H9 (cell line): ENCODE measurements at regions not wholly inside any gene's neighbourhood (a gene's known extent, or its start where the extent isn't known, plus 50 kb on each side); places are given as distances from the start of the nearest gene placed in this dataset.

ENCODE experiments used
- DNase-seq: peaks from one replicate; pipeline ENCODE4 v3.0.0-alpha.2; 2017
- H2AFZ ChIP-seq: one replicate; pipeline ENCODE4 v1.6.1; 2013; ENCODE audit warnings: mild to moderate bottlenecking, low read length, control low read depth, moderate library complexity
- H2AK5ac ChIP-seq: 2 replicates; pipeline ENCODE4 v1.6.1; 2013; ENCODE audit warnings: low read length, control low read depth, mixed read lengths; ENCODE audit not compliant: insufficient read length
- H2BK120ac ChIP-seq: one replicate; pipeline ENCODE4 v1.6.1; 2013; ENCODE audit warnings: low read depth, mild to moderate bottlenecking, low read length, control low read depth, inconsistent platforms; ENCODE audit not compliant: poor library complexity, severe bottlenecking
- H2BK12ac ChIP-seq: 2 replicates; pipeline ENCODE4 v1.6.1; 2013; ENCODE audit warnings: low read length, control low read depth, mixed read lengths, low read depth; ENCODE audit not compliant: insufficient read length
- H2BK15ac ChIP-seq: 2 replicates; pipeline ENCODE4 v1.6.1; 2013; ENCODE audit warnings: low read depth, low read length, control low read depth
- H2BK20ac ChIP-seq: one replicate; pipeline ENCODE4 v1.6.1; 2013; ENCODE audit warnings: low read depth, mild to moderate bottlenecking, low read length, control low read depth, inconsistent platforms; ENCODE audit not compliant: poor library complexity, severe bottlenecking
- H2BK5ac ChIP-seq: 2 replicates; pipeline ENCODE4 v1.6.1; 2013; ENCODE audit warnings: low read length, control low read depth, mixed read lengths; ENCODE audit not compliant: insufficient read length
- H3K14ac ChIP-seq: 2 replicates; pipeline ENCODE4 v1.6.1; 2013; ENCODE audit warnings: low read length, control low read depth; ENCODE audit not compliant: insufficient read depth
- H3K18ac ChIP-seq: 2 replicates; pipeline ENCODE4 v1.6.1; 2013; ENCODE audit warnings: low read depth, mild to moderate bottlenecking, mixed read lengths, low read length, control low read depth; ENCODE audit not compliant: insufficient read length
- H3K23ac ChIP-seq: 2 replicates; pipeline ENCODE4 v1.6.1; 2013; ENCODE audit warnings: low read length, control low read depth, mixed read lengths, low read depth; ENCODE audit not compliant: insufficient read length
- H3K23me2 ChIP-seq: 2 replicates; pipeline ENCODE4 v1.6.1; 2013; ENCODE audit warnings: low read depth, mild to moderate bottlenecking, mixed read lengths, low read length, control low read depth; ENCODE audit not compliant: insufficient read length, poor library complexity, severe bottlenecking
- H3K27ac ChIP-seq: 2 replicates; pipeline ENCODE4 v1.5.1; 2013; ENCODE audit warnings: low read length, control low read depth, mixed read lengths, low read depth; ENCODE audit not compliant: insufficient read length
- H3K27me3 ChIP-seq: 2 replicates; pipeline ENCODE4 v1.6.1; 2013; ENCODE audit warnings: low read length, control low read depth, inconsistent platforms; ENCODE audit not compliant: insufficient read depth
- H3K4ac ChIP-seq: 2 replicates; pipeline ENCODE4 v1.6.1; 2013; ENCODE audit warnings: low read depth, mild to moderate bottlenecking, control low read depth, inconsistent platforms, low read length, moderate library complexity
- H3K4me1 ChIP-seq: 2 replicates; pipeline ENCODE4 v1.6.1; 2013; ENCODE audit warnings: low read length, control low read depth, inconsistent platforms; ENCODE audit not compliant: insufficient read depth
- H3K4me2 ChIP-seq: 2 replicates; pipeline ENCODE4 v1.6.1; 2013; ENCODE audit warnings: low read length, control low read depth, mixed read lengths; ENCODE audit not compliant: insufficient read length, insufficient read depth
- H3K56ac ChIP-seq: 2 replicates; pipeline ENCODE4 v1.6.1; 2013; ENCODE audit warnings: low read depth, mild to moderate bottlenecking, mixed read lengths, low read length, control low read depth; ENCODE audit not compliant: insufficient read length
- H3K79me1 ChIP-seq: 2 replicates; pipeline ENCODE4 v1.6.1; 2013; ENCODE audit warnings: low read depth, mild to moderate bottlenecking, moderate library complexity, low read length, control low read depth, inconsistent platforms; ENCODE audit not compliant: insufficient read depth, poor library complexity, severe bottlenecking
- H3K79me2 ChIP-seq: 2 replicates; pipeline ENCODE4 v1.6.1; 2013; ENCODE audit warnings: low read length, control low read depth, inconsistent platforms; ENCODE audit not compliant: insufficient read depth
- H3K9ac ChIP-seq: 2 replicates; pipeline ENCODE4 v1.6.1; 2013; ENCODE audit warnings: low read length, control low read depth, mixed read lengths; ENCODE audit not compliant: insufficient read length; ENCODE audit errors: extremely low read depth
- H3K9me3 ChIP-seq: one replicate; pipeline ENCODE4 v1.6.1; 2013; ENCODE audit warnings: low read depth, low read length, inconsistent platforms; ENCODE audit not compliant: control insufficient read depth
- H3T11ph ChIP-seq: one replicate; pipeline ENCODE4 v1.6.1; 2013; ENCODE audit warnings: mild to moderate bottlenecking, low read length, control low read depth, inconsistent platforms
- H4K20me1 ChIP-seq: one replicate; pipeline ENCODE4 v1.6.1; 2013; ENCODE audit not compliant: control insufficient read depth, insufficient read length, insufficient read depth
- H4K5ac ChIP-seq: 2 replicates; pipeline ENCODE4 v1.6.1; 2013; ENCODE audit warnings: low read depth, mild to moderate bottlenecking, mixed read lengths, low read length, control low read depth; ENCODE audit not compliant: insufficient read length
- H4K8ac ChIP-seq: replicated peaks from 2 replicates; pipeline ENCODE4 v1.6.1; 2013; ENCODE audit warnings: low read length, control low read depth, mixed read lengths, low read depth; ENCODE audit not compliant: insufficient read length
- H4K91ac ChIP-seq: 2 replicates; pipeline ENCODE4 v1.6.1; 2013; ENCODE audit warnings: low read depth, mild to moderate bottlenecking, moderate library complexity, mixed read lengths, low read length, control low read depth; ENCODE audit not compliant: insufficient read length
- H3K27ac Mint-ChIP-seq, 3 experiments: 2 replicates in 2 of 3; 3 replicates in 1 of 3; pipeline ENCODE4 v1.8.0; 2020 to 2021; ENCODE audit warnings: mixed read lengths in 3 of 3, mild to moderate bottlenecking in 1 of 3, moderate library complexity in 1 of 3
- H3K27me3 Mint-ChIP-seq: 2 replicates; pipeline ENCODE4 v1.8.0; 2021; ENCODE audit warnings: low read depth, mild to moderate bottlenecking, moderate library complexity, mixed read lengths
- H3K36me3 Mint-ChIP-seq, 3 experiments: 2 replicates in 2 of 3; 3 replicates in 1 of 3; pipeline ENCODE4 v1.8.0; 2020 to 2021; ENCODE audit warnings: low read depth in 3 of 3, mixed read lengths in 3 of 3; ENCODE audit not compliant: insufficient read depth in 1 of 3
- H3K4me1 Mint-ChIP-seq, 2 experiments: 2 replicates each; pipeline ENCODE4 v1.8.0; 2020; ENCODE audit warnings: mixed read lengths in 2 of 2
- H3K4me3 Mint-ChIP-seq, 2 experiments: 2 replicates in 1 of 2; 3 replicates in 1 of 2; pipeline ENCODE4 v1.8.0; 2020 to 2021; ENCODE audit warnings: mild to moderate bottlenecking in 2 of 2, mixed read lengths in 2 of 2, moderate library complexity in 1 of 2
- H3K9me3 Mint-ChIP-seq, 2 experiments: 2 replicates in 1 of 2; 3 replicates in 1 of 2; pipeline ENCODE4 v1.8.0; 2020; ENCODE audit warnings: mild to moderate bottlenecking in 2 of 2, mixed read lengths in 2 of 2, moderate library complexity in 1 of 2
- WGBS: extraction: QIAGEN DNeasy Blood & Tissue Kit; methylation state at CpG from one replicate; pipeline ENCODE4 v1.1.7; 2013; ENCODE audit warnings: missing lambda C conversion rate, low lambda C conversion rate, mixed read lengths; ENCODE audit not compliant: insufficient read length; ENCODE audit errors: extremely low coverage; 5-methylcytosine and 5-hydroxymethylcytosine counted together
- TF ChIP-seq, protein P1 (sequence below): fragments of 200-600 bp; sonication (generic); conservative IDR thresholded peaks from 3 replicates; pipeline ENCODE4 v1.8.0; 2021; ENCODE audit warnings: antibody characterized with exemption, mild to moderate bottlenecking

DNA sequence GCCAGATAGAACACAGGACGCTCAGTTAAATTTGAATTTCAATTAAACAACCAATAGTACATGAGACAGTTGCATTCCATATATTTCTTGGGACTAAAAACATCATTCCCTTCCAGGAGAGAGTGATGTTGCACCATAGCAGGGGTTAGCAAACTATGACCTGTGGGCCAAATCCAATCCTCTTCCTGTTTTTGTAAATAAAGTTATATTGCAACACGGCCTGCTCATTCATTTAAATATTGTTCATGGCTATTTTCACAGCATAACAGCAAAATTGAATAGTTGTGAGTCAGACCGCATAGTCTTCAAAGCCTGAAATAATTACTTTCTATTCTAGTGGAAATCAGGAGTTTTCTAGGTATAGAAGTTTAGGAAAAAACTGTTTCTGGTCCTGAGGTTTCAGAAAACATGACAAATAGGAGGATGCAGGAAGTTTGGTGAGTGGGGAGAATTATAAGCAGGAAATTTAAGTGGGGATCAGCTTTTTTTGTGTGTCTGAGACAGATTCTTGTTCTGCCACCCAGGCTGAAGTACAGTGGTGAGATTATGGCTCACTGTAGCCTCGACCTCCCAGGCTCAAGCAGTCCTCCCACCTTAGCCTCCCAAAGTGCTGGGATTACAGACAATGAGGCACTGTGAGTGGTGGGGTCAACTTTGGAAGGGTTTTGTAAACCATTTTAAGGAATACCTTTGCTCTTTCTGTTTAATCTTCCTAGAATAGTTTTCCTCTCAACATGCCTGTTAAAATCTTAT, 131.5 kb downstream of the SOCS6 start:
- Histone ChIP-seq H2BK12ac (no peak overlapping the region), H4K5ac (no peak overlapping the region), H3K9me3 (no peaks in the 10 kb centered on the region), H2BK120ac (no peak overlapping the region), H2AK5ac (no peak overlapping the region), H2BK20ac (no peak overlapping the region), H2BK5ac (no peak overlapping the region), H3K27me3 (no peaks in the 10 kb centered on the region), H3K18ac (no peak overlapping the region), H3K23me2 (no peaks in the 10 kb centered on the region), H3K14ac (no peak overlapping the region), H3K4me2 (no peak overlapping the region), H3T11ph (no peak overlapping the region), H3K9ac (no peak overlapping the region), H2BK15ac (no peak overlapping the region), H3K56ac (no peak overlapping the region), H4K91ac (no peak overlapping the region), H3K4ac (no peak overlapping the region), H3K4me1 (peaks cover 3% of the 10 kb centered on the region; the same call in 1 of the 2 replicates), H3K79me2 (no peaks in the 10 kb centered on the region), H3K23ac (no peak overlapping the region), H2AFZ (no peak overlapping the region), H4K20me1 (no peaks in the 10 kb centered on the region), H3K79me1 (no peaks in the 10 kb centered on the region), H4K8ac (no peak overlapping the region), H3K27ac (no peak overlapping the region)
- DNase-seq, result no peak
- Mint-ChIP-seq H3K27ac (no peak overlapping the region), H3K27me3 (no peaks in the 10 kb centered on the region), H3K4me1 (peaks cover 29 to 31% of the 10 kb centered on the region in 2 experiments), H3K9me3 (no peaks in the 10 kb centered on the region), H3K4me3 (no peak overlapping the region), H3K36me3 (no peaks in the 10 kb centered on the region)
- TF ChIP-seq, protein P1, sequence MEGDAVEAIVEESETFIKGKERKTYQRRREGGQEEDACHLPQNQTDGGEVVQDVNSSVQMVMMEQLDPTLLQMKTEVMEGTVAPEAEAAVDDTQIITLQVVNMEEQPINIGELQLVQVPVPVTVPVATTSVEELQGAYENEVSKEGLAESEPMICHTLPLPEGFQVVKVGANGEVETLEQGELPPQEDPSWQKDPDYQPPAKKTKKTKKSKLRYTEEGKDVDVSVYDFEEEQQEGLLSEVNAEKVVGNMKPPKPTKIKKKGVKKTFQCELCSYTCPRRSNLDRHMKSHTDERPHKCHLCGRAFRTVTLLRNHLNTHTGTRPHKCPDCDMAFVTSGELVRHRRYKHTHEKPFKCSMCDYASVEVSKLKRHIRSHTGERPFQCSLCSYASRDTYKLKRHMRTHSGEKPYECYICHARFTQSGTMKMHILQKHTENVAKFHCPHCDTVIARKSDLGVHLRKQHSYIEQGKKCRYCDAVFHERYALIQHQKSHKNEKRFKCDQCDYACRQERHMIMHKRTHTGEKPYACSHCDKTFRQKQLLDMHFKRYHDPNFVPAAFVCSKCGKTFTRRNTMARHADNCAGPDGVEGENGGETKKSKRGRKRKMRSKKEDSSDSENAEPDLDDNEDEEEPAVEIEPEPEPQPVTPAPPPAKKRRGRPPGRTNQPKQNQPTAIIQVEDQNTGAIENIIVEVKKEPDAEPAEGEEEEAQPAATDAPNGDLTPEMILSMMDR, result no peak
- no CpG with 5 or more reads among the region's 4 CpGs for WGBS
